ENCODE measurements at regions not wholly inside any gene's neighbourhood (a gene's known extent, or its start where the extent isn't known, plus 50 kb on each side); places are given as distances from the start of the nearest gene placed in this dataset.

GRCh38 chr16:27737513-27737912, 187.6 kb downstream of the KATNIP start:
- TF ChIP-seq POLR2A (IDR thresholded peaks at IDR 0.05; ENCODE audit: low read length), result no peak
- no peak for TF ChIP-seq GATA1 (IDR thresholded peaks at IDR 0.05; ENCODE audit: low read depth, low read length)

Data from erythroblast (primary cell).